ENCODE measurements at regions not wholly inside any gene's neighbourhood (a gene's known extent, or its start where the extent isn't known, plus 50 kb on each side); places are given as distances from the start of the nearest gene placed in this dataset.
"Not testable (repeated sequence)": the region's sequence is repeated elsewhere in the genome, so short reads cannot be mapped to it uniquely, and the experiment has no call there.

- no peak for DNase-seq
These were observed 72.5 kb downstream of the LHX2 start for GRCh38 chr9:124084087-124084486.

GRCh38 chr9:124087226-124087625 lies 75.7 kb downstream of the LHX2 start:
- DNase-seq: no peak

- no peak for DNase-seq
These were observed 76.9 kb downstream of the LHX2 start for GRCh38 chr9:124088476-124088837.

GRCh38 chr9:124089631-124090488 lies 78.3 kb downstream of the LHX2 start:
- peak; percentile 14 for DNase-seq

- no peak for DNase-seq
These were observed 86.8 kb downstream of the LHX2 start for GRCh38 chr9:124098141-124098905.

DNA sequence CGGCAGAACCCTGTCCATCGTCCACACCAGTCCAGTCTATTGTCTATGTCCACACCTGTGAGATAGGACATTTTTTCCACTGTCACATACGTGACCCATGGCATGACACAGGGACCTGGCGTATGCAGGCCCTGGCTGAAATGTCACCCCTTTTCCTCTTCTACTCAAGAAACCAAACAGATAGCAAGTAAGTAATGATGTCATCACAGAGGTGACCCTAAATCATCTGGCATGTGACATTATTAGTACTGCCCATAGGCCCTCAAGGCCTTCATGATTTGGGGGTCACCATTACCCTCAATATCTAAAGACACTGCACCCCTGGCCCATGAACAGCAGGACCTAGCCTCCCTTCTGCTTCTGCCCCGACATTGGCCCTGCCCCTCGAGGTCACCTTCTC lies 88.3 kb downstream of the LHX2 start:
- DNase-seq: no peak

- no peak for DNase-seq
These were observed 89.8 kb downstream of the LHX2 start for GRCh38 chr9:124101215-124101968.

GRCh38 chr9:124101969-124102345 lies 90.4 kb downstream of the LHX2 start:
- no peak for DNase-seq

DNA sequence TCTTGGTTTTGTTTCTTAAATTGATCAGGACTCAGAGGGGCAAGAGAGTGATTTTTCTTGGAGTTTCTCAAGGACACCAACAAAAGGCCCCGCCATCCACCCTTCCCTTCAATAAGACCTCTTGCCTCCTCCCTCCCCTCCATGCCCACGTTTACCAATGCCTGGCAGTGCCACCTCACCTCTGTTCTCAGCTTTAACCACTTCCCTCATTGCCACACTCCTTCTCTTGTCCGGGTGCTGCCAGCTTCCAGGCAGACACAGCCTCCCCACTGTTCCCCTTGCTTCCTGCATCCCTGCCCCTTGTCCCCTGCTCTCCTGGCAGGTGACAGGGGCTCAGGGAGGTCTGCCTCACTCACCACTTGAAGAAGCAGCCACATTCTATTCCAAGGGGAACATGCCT lies 90.8 kb downstream of the LHX2 start:
- no peak for DNase-seq

GRCh38 chr9:124105266-124105665 lies 93.7 kb downstream of the LHX2 start:
- DNase-seq: no peak

GRCh38 chr9:124108216-124108615 lies 96.6 kb downstream of the LHX2 start:
- no peak for DNase-seq

DNA sequence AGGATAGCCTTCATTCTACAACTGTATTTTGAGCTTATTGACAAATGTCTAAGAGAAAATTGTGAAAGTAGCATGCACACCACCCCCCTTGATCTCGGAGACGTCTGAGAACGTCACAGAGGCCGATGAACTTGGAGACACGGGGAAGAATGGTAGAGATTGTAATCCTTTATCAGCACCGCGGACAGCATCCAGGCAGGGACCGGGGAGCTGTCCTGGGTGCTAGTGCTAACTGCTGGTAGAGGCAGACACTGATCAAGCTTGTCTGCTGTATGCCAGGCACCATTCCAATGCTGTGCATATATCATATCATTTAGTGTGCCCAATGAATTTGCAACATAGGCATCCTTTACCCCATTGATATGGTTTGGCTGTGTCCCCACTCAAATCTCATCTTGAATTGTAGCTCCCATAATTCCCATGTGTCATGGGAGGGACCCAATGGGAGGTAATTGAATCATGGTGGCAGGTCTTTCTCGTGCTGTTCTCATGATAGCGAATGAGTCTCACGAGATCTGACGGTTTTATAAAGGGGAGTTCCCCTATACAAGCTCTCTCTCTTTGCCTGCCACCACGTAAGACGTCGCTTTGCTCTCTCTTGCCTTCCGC lies 98.8 kb downstream of the LHX2 start:
- DNase-seq: peak; percentile 41

DNA sequence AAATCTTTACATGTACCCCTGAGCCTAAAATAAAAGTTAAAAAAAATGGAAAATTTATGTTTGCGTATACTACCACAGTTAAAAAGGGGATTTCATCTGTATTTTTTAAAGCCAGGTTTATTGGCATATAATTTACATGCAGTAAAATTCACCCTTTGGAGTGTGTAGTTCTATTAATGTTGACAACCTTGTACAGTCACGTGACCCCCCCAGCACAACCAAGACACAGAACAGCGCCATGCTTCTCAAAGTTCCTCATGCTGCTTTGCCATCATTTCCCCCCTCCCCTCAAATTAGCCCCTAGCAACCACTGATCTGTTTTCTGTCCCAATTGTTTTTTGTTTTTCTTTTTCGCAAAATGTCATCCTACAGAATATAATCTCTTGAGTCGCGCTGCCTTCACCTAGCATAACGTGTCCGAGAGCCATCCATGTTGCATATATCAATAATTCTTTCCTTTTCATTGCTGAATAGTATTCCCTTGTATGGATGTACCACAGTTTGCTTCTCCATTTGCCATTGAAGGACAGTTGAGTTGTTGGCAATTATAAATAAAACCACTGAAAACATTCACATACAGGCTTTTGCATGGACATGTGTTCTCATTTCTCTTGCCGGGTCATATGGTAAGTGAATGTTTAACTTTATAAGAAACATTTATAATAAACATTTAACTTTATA lies 105.3 kb downstream of the LHX2 start:
- DNase-seq: no peak

DNA sequence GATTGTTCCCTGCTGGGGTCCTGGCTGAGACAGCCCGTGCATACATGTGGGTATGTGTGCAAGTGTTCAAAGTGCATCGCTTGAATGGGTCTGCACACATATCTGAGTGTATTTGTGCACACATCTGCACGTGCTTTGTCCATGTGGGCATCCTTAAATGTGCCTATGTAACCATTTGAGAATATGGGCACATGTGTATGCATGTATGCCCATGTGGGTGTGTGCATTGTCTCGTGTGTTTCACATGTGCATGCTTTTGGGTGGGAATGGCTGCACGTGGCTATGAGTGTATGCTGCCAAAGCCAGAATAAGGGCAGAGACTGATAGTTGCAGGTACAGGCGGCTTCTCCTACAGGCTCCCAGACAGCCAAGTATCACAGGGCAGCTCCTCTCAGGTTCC lies 107.3 kb downstream of the LHX2 start:
- no peak for DNase-seq

DNA sequence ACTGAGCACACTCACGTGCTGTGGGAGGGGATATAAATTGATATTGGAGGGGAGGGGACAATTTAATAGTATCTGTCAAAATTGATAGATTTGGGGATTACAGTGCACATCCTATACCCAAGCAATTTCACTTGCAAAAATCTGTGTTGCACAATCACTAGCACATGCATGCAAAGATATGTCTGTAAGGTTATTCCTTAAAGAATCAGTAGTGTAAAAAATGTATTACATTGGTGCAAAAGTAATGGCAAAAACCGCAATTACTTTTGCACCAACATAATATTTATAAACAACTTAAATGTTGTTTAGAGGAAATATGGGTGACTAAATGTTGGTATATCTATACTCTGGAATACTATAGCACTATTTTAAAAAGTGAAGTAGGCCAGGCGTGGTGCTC lies 108.7 kb downstream of the LHX2 start:
- DNase-seq: no peak

GRCh38 chr9:124121725-124122124 lies 110.2 kb downstream of the LHX2 start:
- DNase-seq: no peak

DNA sequence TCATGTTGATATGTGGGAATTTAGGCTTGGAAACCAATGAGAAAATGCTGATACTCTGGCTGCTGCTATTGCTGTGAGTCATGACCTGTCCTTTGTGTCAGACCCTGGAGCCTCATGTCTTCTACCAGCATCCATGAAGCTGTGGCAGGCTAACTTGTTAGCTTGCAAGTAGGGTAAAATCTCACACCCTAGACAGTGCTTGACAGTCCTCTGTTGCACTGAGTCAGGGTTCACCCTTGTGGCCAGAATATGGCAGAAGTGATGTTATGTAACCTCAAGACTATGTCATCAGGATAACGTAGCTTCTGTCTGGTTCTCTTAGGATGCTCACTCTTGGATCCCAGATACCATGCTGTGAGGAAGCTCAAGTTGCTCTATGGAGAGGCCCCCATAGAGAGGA lies 110.8 kb downstream of the LHX2 start:
- DNase-seq: peak; percentile 16

- peak; percentile 66 for DNase-seq
These were observed 111.4 kb downstream of the LHX2 start for GRCh38 chr9:124122813-124123462.

DNA sequence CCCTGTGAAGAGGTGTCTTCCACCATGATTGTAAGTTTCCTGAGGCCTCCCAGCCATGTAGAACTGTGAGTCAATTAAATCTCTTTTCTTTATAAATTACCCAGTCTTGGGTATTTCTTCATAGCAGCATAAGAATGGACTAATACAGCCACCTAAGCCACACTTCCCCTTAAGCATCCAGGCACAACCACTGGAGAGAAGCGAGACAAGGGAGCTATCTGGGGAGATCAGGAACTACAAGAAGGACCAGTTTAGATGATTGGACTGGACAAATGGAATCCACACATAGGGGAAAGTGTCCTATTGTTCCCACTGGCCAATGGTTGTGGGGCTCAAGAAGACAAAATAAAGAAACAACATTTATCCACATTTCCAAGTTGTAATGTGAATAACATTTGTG lies 112.1 kb downstream of the LHX2 start:
- not testable (repeated sequence) for DNase-seq

DNA sequence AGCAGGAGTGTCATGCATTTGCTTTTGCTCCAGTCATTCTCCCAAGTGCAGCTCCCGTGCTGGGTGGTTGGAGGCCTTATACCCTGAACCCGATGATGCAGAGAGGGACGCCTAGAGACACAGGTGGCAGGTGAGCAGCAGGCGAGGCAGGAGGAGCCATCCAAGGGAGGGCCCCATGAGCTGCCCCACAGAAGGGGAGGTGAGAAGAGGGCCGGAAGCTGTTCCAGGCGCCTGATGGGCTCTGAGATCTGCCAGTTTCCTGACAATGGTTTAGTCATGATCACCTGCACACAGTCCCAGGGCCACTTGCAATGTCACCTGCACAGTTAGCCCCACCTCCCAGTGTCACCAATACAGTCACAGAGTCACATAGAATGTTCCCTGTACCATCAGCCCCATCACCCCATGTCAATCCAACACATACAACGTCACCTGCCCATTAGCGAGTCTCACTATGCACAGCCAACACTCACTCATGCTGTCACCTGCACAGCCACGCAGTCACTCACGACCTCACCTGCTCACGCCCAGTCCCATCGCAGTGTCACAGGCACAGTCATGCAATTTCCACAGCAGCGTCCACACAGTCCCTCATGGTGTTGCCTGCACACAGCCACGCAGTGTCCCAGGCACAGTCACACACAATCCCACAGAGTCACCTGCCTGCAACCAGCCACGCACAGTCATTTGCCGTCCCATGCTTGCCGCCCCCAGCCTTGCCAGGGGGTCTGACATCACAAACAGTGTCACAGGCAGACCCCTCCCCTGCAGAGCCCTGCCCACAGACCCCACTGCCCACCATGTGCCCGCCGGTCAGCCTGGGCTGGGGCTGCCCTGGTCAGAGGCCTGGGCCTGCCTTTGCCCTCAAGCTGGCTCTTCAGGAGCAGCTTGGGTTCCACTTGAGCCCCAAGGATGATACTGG lies 113.4 kb downstream of the LHX2 start:
- no peak for DNase-seq

- DNase-seq: no peak
These were observed 114.0 kb downstream of the LHX2 start for GRCh38 chr9:124125651-124125977.

Measured in HCEC 1CT (cell line).